GM23338 (cell line): ENCODE measurements at regions not wholly inside any gene's neighbourhood (a gene's known extent, or its start where the extent isn't known, plus 50 kb on each side); places are given as distances from the start of the nearest gene placed in this dataset.

Experiments used
- EZH2phosphoT487 ChIP-seq: fragments of 200-600 bp; sonication (generic); IDR thresholded peaks from one replicate; pipeline ENCODE4 v1.8.1; 2018; ENCODE audit warnings: antibody characterized with exemption; ENCODE audit not compliant: unreplicated experiment
- REST ChIP-seq: IDR thresholded peaks from one replicate; pipeline ENCODE4 v1.6.1; 2018; ENCODE audit warnings: antibody characterized with exemption; ENCODE audit not compliant: unreplicated experiment
- ZNF331 ChIP-seq: fragments of 250-450 bp; sonication (Bioruptor Pico); IDR thresholded peaks from 2 replicates; pipeline ENCODE4 v1.5.0; 2020; ENCODE audit warnings: low read depth, mild to moderate bottlenecking, moderate library complexity
- TF ChIP-seq, protein P1 (sequence below): fragments of 250-450 bp; sonication (Bioruptor Pico); IDR thresholded peaks from 2 replicates; pipeline ENCODE4 v1.5.0; 2020; ENCODE audit warnings: mild to moderate bottlenecking, moderate library complexity
- TF ChIP-seq, protein P2 (sequence below): IDR thresholded peaks from 2 replicates; pipeline ENCODE4 v1.6.1; 2016; ENCODE audit warnings: antibody characterized with exemption

DNA sequence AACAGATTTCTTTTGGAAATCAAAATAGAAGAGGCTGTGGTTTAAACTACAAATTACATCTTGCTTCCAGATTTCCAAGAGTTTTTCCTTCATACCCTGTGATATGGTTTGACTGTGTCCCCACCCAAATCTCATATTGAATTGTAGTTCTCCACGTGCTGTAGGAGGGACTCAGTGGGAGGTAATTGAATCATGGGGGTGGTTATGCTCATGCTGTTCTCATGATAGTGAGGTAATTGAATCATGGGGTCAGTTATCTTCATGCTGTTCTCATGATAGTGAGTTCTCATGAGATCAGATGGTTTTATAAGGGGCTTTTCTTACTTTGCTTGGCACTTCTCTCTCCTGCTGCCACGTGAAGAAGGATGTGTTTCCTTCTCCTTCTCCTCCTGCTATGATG, 687.0 kb upstream of the ZNF608 start (continued):
- TF ChIP-seq, protein P1, sequence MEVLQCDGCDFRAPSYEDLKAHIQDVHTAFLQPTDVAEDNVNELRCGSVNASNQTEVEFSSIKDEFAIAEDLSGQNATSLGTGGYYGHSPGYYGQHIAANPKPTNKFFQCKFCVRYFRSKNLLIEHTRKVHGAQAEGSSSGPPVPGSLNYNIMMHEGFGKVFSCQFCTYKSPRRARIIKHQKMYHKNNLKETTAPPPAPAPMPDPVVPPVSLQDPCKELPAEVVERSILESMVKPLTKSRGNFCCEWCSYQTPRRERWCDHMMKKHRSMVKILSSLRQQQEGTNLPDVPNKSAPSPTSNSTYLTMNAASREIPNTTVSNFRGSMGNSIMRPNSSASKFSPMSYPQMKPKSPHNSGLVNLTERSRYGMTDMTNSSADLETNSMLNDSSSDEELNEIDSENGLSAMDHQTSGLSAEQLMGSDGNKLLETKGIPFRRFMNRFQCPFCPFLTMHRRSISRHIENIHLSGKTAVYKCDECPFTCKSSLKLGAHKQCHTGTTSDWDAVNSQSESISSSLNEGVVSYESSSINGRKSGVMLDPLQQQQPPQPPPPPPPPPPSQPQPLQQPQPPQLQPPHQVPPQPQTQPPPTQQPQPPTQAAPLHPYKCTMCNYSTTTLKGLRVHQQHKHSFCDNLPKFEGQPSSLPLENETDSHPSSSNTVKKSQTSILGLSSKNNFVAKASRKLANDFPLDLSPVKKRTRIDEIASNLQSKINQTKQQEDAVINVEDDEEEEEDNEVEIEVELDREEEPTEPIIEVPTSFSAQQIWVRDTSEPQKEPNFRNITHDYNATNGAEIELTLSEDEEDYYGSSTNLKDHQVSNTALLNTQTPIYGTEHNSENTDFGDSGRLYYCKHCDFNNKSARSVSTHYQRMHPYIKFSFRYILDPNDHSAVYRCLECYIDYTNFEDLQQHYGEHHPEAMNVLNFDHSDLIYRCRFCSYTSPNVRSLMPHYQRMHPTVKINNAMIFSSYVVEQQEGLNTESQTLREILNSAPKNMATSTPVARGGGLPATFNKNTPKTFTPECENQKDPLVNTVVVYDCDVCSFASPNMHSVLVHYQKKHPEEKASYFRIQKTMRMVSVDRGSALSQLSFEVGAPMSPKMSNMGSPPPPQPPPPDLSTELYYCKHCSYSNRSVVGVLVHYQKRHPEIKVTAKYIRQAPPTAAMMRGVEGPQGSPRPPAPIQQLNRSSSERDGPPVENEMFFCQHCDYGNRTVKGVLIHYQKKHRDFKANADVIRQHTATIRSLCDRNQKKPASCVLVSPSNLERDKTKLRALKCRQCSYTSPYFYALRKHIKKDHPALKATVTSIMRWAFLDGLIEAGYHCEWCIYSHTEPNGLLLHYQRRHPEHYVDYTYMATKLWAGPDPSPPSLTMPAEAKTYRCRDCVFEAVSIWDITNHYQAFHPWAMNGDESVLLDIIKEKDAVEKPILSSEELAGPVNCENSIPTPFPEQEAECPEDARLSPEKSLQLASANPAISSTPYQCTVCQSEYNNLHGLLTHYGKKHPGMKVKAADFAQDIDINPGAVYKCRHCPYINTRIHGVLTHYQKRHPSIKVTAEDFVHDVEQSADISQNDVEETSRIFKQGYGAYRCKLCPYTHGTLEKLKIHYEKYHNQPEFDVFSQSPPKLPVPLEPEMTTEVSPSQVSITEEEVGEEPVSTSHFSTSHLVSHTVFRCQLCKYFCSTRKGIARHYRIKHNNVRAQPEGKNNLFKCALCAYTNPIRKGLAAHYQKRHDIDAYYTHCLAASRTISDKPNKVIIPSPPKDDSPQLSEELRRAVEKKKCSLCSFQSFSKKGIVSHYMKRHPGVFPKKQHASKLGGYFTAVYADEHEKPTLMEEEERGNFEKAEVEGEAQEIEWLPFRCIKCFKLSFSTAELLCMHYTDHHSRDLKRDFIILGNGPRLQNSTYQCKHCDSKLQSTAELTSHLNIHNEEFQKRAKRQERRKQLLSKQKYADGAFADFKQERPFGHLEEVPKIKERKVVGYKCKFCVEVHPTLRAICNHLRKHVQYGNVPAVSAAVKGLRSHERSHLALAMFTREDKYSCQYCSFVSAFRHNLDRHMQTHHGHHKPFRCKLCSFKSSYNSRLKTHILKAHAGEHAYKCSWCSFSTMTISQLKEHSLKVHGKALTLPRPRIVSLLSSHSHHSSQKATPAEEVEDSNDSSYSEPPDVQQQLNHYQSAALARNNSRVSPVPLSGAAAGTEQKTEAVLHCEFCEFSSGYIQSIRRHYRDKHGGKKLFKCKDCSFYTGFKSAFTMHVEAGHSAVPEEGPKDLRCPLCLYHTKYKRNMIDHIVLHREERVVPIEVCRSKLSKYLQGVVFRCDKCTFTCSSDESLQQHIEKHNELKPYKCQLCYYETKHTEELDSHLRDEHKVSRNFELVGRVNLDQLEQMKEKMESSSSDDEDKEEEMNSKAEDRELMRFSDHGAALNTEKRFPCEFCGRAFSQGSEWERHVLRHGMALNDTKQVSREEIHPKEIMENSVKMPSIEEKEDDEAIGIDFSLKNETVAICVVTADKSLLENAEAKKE (CRISPR knock-in tag): no peak
- TF ChIP-seq REST: no peak
- TF ChIP-seq, protein P2, sequence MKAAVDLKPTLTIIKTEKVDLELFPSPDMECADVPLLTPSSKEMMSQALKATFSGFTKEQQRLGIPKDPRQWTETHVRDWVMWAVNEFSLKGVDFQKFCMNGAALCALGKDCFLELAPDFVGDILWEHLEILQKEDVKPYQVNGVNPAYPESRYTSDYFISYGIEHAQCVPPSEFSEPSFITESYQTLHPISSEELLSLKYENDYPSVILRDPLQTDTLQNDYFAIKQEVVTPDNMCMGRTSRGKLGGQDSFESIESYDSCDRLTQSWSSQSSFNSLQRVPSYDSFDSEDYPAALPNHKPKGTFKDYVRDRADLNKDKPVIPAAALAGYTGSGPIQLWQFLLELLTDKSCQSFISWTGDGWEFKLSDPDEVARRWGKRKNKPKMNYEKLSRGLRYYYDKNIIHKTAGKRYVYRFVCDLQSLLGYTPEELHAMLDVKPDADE: no peak
- no peak for TF ChIP-seq EZH2phosphoT487
- no peak for TF ChIP-seq ZNF331 (CRISPR knock-in tag)
